SK-N-SH (cell line): ENCODE measurements at regions not wholly inside any gene's neighbourhood (a gene's known extent, or its start where the extent isn't known, plus 50 kb on each side); places are given as distances from the start of the nearest gene placed in this dataset.

Experiments used
- CTCF ChIA-PET: fragments of 300-600, 350-600 bp; formaldehyde crosslinking; extraction: SDS; loops from one replicate; lab custom pipeline; 2021; lab: Yijun Ruan, JAX
- POLR2A ChIA-PET: fragments of 350-600 bp; sonication (Branson Sonifier 250); formaldehyde crosslinking; extraction: SDS; loops from one replicate; lab custom pipeline; 2020; ENCODE audit warnings: antibody characterized with exemption, inconsistent platforms; lab: Yijun Ruan, JAX
- DNase-seq: peaks from one replicate; pipeline ENCODE4 v3.0.0; 2012
- H2AFZ ChIP-seq: fragments of 200-600 bp; sonication (generic); 2 replicates; pipeline ENCODE4 v1.8.1; 2016; ENCODE audit warnings: antibody characterized with exemption, mild to moderate bottlenecking, low read depth
- H3F3A ChIP-seq: fragments of 200-600 bp; sonication (generic); replicated peaks from 2 replicates; pipeline ENCODE3; 2016; ENCODE audit warnings: antibody characterized with exemption, mild to moderate bottlenecking; ENCODE audit not compliant: insufficient read depth
- H3K27ac ChIP-seq, 2 experiments: fragments of 200-500 bp in 1 of 2; fragments of 200-600 bp in 1 of 2; sonication (Bioruptor generic) in 1 of 2; sonication (generic), shearing (Covaris generic) in 1 of 2; 2 replicates each; pipeline versions ENCODE4 v1.5.1 to v1.6.1; 2014 to 2016; ENCODE audit warnings: low read depth in 2 of 2, inconsistent platforms in 1 of 2, low read length in 1 of 2, mild to moderate bottlenecking in 1 of 2, mixed read lengths in 1 of 2
- H3K27me3 ChIP-seq: fragments of 200-600 bp; sonication (generic), shearing (Covaris generic); 2 replicates; pipeline ENCODE4 v1.6.1; 2016; ENCODE audit warnings: mixed run types; ENCODE audit not compliant: insufficient read depth
- H3K36me3 ChIP-seq, 2 experiments: fragments of 200-500 bp in 1 of 2; fragments of 200-600 bp in 1 of 2; sonication (Bioruptor generic) in 1 of 2; sonication (generic) in 1 of 2; replicated peaks in 1 of 2; 2 replicates each; pipeline versions ENCODE3 to v1.5.1; 2014 to 2016; ENCODE audit warnings: low read length in 1 of 2, mild to moderate bottlenecking in 1 of 2; ENCODE audit not compliant: insufficient read depth in 2 of 2, control insufficient read depth in 1 of 2
- H3K4me1 ChIP-seq, 2 experiments: fragments of 200-500 bp in 1 of 2; fragments of 200-600 bp in 1 of 2; sonication (Bioruptor generic) in 1 of 2; sonication (generic), shearing (Covaris generic) in 1 of 2; 2 replicates each; pipeline versions ENCODE4 v1.5.1 to v1.6.1; 2014 to 2016; ENCODE audit warnings: low read depth in 1 of 2, low read length in 1 of 2, mixed run types in 1 of 2; ENCODE audit not compliant: insufficient read depth in 2 of 2, control insufficient read depth in 1 of 2
- H3K4me2 ChIP-seq: fragments of 200-600 bp; sonication (generic), shearing (Covaris generic); 2 replicates; pipeline ENCODE4 v1.6.1; 2017; ENCODE audit warnings: mixed run types
- H3K4me3 ChIP-seq, 2 experiments: fragments of 200-500 bp in 1 of 2; fragments of 200-600 bp in 1 of 2; sonication (Bioruptor generic) in 1 of 2; sonication (generic), shearing (Covaris generic) in 1 of 2; 2 replicates each; pipeline versions ENCODE4 v1.5.1 to v1.8.1; 2014 to 2016; ENCODE audit warnings: low read depth in 2 of 2, inconsistent platforms in 1 of 2, low read length in 1 of 2, mild to moderate bottlenecking in 1 of 2, mixed read lengths in 1 of 2, moderate library complexity in 1 of 2
- H3K79me2 ChIP-seq: fragments of 200-600 bp; sonication (generic); 2 replicates; pipeline ENCODE4 v1.8.1; 2017; ENCODE audit warnings: mild to moderate bottlenecking; ENCODE audit not compliant: insufficient read depth
- H3K9ac ChIP-seq: fragments of 200-600 bp; sonication (generic); 2 replicates; pipeline ENCODE4 v1.6.1; 2017; ENCODE audit warnings: mixed run types
- H3K9me2 ChIP-seq: fragments of 200-600 bp; sonication (generic); 2 replicates; pipeline ENCODE4 v1.6.1; 2017; ENCODE audit warnings: mixed run types
- H3K9me3 ChIP-seq: fragments of 200-600 bp; sonication (generic); 2 replicates; pipeline ENCODE4 v1.6.1; 2017; ENCODE audit warnings: mixed run types, mild to moderate bottlenecking, moderate library complexity
- H4K20me1 ChIP-seq: fragments of 200-600 bp; sonication (generic); 2 replicates; pipeline ENCODE4 v1.6.1; 2017; ENCODE audit warnings: mild to moderate bottlenecking, mixed run types; ENCODE audit not compliant: insufficient read depth
- CHD2 ChIP-seq: fragments of 150-350 bp; IDR thresholded peaks from 2 replicates; pipeline ENCODE4 v1.6.1; 2018; ENCODE audit warnings: low read length; ENCODE audit not compliant: partially characterized antibody
- ELF1 ChIP-seq: IDR thresholded peaks from 2 replicates; pipeline ENCODE4 v1.4.0; 2012
- EZH2phosphoT487 ChIP-seq: fragments of 200-600 bp; sonication (generic); IDR thresholded peaks from 2 replicates; pipeline ENCODE4 v1.6.1; 2017; ENCODE audit warnings: low read depth, mixed run types, mild to moderate bottlenecking, antibody characterized with exemption, moderate library complexity, borderline replicate concordance
- FOSL2 ChIP-seq: IDR thresholded peaks from 2 replicates; pipeline ENCODE4 v1.4.0; 2012; ENCODE audit warnings: low read depth, mild to moderate bottlenecking, moderate library complexity, borderline replicate concordance
- FOXJ3 ChIP-seq: sonication (generic); formaldehyde crosslinking; IDR thresholded peaks from 2 replicates; pipeline ENCODE4 v1.5.1; 2020; ENCODE audit warnings: mild to moderate bottlenecking, missing genetic modification reagents
- GATA2 ChIP-seq: sonication (generic); formaldehyde crosslinking; IDR thresholded peaks from 2 replicates; pipeline ENCODE4 v1.5.0; 2020; ENCODE audit warnings: mild to moderate bottlenecking, missing genetic modification reagents
- MXI1 ChIP-seq: IDR thresholded peaks from 2 replicates; pipeline ENCODE4 v1.6.1; 2012; ENCODE audit warnings: mild to moderate bottlenecking, low read depth, low read length, improper control_type of control experiment
- POLR2AphosphoS5 ChIP-seq: IDR thresholded peaks from 2 replicates; pipeline ENCODE4 v1.6.1; 2012; ENCODE audit warnings: low read depth, low read length
- SIN3A ChIP-seq: IDR thresholded peaks from 2 replicates; pipeline ENCODE4 v1.6.1; 2012; ENCODE audit warnings: low read depth, mild to moderate bottlenecking, low read length, moderate library complexity, borderline replicate concordance
- SMC3 ChIP-seq: IDR thresholded peaks from 2 replicates; pipeline ENCODE4 v1.6.1; 2012; ENCODE audit warnings: low read depth, low read length, improper control_type of control experiment
- TCF12 ChIP-seq: IDR thresholded peaks from 2 replicates; pipeline ENCODE4 v1.4.0; 2012
- TEAD4 ChIP-seq: IDR thresholded peaks from 2 replicates; pipeline ENCODE4 v1.4.0; 2012; ENCODE audit warnings: mild to moderate bottlenecking, borderline replicate concordance; ENCODE audit not compliant: insufficient read depth
- YY1 ChIP-seq: IDR thresholded peaks from 2 replicates; pipeline ENCODE4 v1.4.0; 2012; ENCODE audit warnings: low read depth, mild to moderate bottlenecking
- WGBS: methylation state at CpG from one replicate; pipeline ENCODE4 v1.1.6; 2017; ENCODE audit warnings: low lambda C conversion rate; 5-methylcytosine and 5-hydroxymethylcytosine counted together
- TF ChIP-seq, protein P1 (sequence below): fragments of 150-350 bp; IDR thresholded peaks from 2 replicates; pipeline ENCODE4 v1.6.1; 2017; ENCODE audit warnings: antibody characterized with exemption, low read length, low read depth, borderline replicate concordance
- TF ChIP-seq, protein P2 (sequence below): IDR thresholded peaks from 2 replicates; pipeline ENCODE4 v1.4.0; 2012; ENCODE audit warnings: low read depth, borderline replicate concordance
- TF ChIP-seq, protein P3 (sequence below): fragments of 200-600 bp; sonication (generic); IDR thresholded peaks from 2 replicates; pipeline ENCODE4 v1.6.1; 2017; ENCODE audit warnings: antibody characterized with exemption, mild to moderate bottlenecking, moderate library complexity
- TF ChIP-seq, protein P4 (sequence below): IDR thresholded peaks from 2 replicates; pipeline ENCODE4 v1.4.0; 2012; ENCODE audit warnings: low read depth
- TF ChIP-seq, protein P5 (sequence below): IDR thresholded peaks from 2 replicates; pipeline ENCODE4 v1.6.1; 2012; ENCODE audit warnings: mild to moderate bottlenecking, low read depth, low read length, moderate library complexity

DNA sequence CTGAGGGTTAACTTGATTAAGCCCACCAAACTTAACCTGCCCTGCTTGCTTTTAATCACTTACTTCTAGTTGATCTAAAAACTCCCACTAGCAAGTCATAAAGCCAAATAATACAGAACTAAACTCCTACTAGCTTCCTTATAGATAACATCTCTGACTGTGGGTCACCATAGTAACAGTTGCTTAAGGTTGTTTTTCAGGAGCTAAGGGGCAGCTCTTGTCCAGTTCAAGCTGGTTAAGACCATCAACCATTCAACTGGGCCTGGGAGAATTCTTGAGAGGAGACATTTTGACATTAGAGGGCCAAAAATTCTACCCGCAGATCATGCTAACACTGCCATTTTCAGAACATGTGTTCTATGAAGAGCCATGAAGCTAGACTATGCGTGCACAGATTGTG lies 67.0 kb downstream of the UCHL1 start:
- Histone ChIP-seq H3K36me3 (no peaks in the 10 kb centered on the region), H3K4me3 (no peak overlapping the region), H3K9ac (no peak overlapping the region), H3K27ac (no peak overlapping the region), H2AFZ (no peak overlapping the region)
- WGBS = 79% methylated on average over 2 of the region's 2 CpGs
- no peak for DNase-seq
- POLR2A ChIA-PET = no interaction called here
- TF ChIP-seq, protein P1, sequence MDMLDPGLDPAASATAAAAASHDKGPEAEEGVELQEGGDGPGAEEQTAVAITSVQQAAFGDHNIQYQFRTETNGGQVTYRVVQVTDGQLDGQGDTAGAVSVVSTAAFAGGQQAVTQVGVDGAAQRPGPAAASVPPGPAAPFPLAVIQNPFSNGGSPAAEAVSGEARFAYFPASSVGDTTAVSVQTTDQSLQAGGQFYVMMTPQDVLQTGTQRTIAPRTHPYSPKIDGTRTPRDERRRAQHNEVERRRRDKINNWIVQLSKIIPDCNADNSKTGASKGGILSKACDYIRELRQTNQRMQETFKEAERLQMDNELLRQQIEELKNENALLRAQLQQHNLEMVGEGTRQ = no peak
- TF ChIP-seq FOXJ3 (CRISPR knock-in tag) = no peak
- TF ChIP-seq, protein P2, sequence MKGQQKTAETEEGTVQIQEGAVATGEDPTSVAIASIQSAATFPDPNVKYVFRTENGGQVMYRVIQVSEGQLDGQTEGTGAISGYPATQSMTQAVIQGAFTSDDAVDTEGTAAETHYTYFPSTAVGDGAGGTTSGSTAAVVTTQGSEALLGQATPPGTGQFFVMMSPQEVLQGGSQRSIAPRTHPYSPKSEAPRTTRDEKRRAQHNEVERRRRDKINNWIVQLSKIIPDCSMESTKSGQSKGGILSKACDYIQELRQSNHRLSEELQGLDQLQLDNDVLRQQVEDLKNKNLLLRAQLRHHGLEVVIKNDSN = no peak
- TF ChIP-seq MXI1 = no peak
- TF ChIP-seq FOSL2 = no peak
- TF ChIP-seq TCF12 = no peak
- TF ChIP-seq SMC3 = no peak
- TF ChIP-seq, protein P3, sequence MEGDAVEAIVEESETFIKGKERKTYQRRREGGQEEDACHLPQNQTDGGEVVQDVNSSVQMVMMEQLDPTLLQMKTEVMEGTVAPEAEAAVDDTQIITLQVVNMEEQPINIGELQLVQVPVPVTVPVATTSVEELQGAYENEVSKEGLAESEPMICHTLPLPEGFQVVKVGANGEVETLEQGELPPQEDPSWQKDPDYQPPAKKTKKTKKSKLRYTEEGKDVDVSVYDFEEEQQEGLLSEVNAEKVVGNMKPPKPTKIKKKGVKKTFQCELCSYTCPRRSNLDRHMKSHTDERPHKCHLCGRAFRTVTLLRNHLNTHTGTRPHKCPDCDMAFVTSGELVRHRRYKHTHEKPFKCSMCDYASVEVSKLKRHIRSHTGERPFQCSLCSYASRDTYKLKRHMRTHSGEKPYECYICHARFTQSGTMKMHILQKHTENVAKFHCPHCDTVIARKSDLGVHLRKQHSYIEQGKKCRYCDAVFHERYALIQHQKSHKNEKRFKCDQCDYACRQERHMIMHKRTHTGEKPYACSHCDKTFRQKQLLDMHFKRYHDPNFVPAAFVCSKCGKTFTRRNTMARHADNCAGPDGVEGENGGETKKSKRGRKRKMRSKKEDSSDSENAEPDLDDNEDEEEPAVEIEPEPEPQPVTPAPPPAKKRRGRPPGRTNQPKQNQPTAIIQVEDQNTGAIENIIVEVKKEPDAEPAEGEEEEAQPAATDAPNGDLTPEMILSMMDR = no peak
- no peak for TF ChIP-seq SIN3A
- no peak for TF ChIP-seq CHD2
- TF ChIP-seq POLR2AphosphoS5 = no peak
- TF ChIP-seq, protein P4, sequence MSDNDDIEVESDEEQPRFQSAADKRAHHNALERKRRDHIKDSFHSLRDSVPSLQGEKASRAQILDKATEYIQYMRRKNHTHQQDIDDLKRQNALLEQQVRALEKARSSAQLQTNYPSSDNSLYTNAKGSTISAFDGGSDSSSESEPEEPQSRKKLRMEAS = no peak
- TF ChIP-seq TEAD4 = no peak
- TF ChIP-seq YY1 = no peak
- no peak for TF ChIP-seq GATA2 (CRISPR knock-in tag)
- TF ChIP-seq, protein P5, sequence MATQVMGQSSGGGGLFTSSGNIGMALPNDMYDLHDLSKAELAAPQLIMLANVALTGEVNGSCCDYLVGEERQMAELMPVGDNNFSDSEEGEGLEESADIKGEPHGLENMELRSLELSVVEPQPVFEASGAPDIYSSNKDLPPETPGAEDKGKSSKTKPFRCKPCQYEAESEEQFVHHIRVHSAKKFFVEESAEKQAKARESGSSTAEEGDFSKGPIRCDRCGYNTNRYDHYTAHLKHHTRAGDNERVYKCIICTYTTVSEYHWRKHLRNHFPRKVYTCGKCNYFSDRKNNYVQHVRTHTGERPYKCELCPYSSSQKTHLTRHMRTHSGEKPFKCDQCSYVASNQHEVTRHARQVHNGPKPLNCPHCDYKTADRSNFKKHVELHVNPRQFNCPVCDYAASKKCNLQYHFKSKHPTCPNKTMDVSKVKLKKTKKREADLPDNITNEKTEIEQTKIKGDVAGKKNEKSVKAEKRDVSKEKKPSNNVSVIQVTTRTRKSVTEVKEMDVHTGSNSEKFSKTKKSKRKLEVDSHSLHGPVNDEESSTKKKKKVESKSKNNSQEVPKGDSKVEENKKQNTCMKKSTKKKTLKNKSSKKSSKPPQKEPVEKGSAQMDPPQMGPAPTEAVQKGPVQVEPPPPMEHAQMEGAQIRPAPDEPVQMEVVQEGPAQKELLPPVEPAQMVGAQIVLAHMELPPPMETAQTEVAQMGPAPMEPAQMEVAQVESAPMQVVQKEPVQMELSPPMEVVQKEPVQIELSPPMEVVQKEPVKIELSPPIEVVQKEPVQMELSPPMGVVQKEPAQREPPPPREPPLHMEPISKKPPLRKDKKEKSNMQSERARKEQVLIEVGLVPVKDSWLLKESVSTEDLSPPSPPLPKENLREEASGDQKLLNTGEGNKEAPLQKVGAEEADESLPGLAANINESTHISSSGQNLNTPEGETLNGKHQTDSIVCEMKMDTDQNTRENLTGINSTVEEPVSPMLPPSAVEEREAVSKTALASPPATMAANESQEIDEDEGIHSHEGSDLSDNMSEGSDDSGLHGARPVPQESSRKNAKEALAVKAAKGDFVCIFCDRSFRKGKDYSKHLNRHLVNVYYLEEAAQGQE = no peak
- TF ChIP-seq ELF1 = no peak
- no peak for TF ChIP-seq EZH2phosphoT487
- TF ChIP-seq, all 33 proteins: peak for 0
- no peaks in the 10 kb centered on the region for H3K79me2 ChIP-seq
- CTCF ChIA-PET = no interaction called here
- H3K9me2 ChIP-seq = no peaks in the 10 kb centered on the region
- H3K4me2 ChIP-seq = no peak overlapping the region
- no peaks in the 10 kb centered on the region for H3K9me3 ChIP-seq
- H3F3A ChIP-seq = no peaks in the 10 kb centered on the region
- H3K4me1 ChIP-seq = no peaks in the 10 kb centered on the region
- H4K20me1 ChIP-seq = no peaks in the 10 kb centered on the region
- no peaks in the 10 kb centered on the region for H3K27me3 ChIP-seq
